ENCODE measurements at regions not wholly inside any gene's neighbourhood (a gene's known extent, or its start where the extent isn't known, plus 50 kb on each side); places are given as distances from the start of the nearest gene placed in this dataset.
A peak's percentile ranks its signal among the peaks of the same experiment; 100 is the strongest.

- H3K56ac ChIP-seq (replicated peaks; ENCODE audit: insufficient read length, low read depth, low read length): no peak overlapping the region
- H3K9me3 ChIP-seq (ENCODE audit: insufficient read depth in 2 of 2, low read depth in 1 of 2, low read length in 1 of 2): no peaks in the 10 kb centered on the region
- H3K18ac ChIP-seq (ENCODE audit: extremely low read depth, low read length): no peak overlapping the region
- H3K27me3 ChIP-seq (replicated peaks in 1 of 4; ENCODE audit: control insufficient read depth in 3 of 4, extremely low read depth in 1 of 4, insufficient read depth in 3 of 4, low read length in 3 of 4): no peaks in the 10 kb centered on the region
- H4K20me1 ChIP-seq (replicated peaks in 1 of 2; ENCODE audit: control insufficient read depth in 1 of 2, insufficient read depth in 2 of 2, low read length in 2 of 2): no peaks in the 10 kb centered on the region
- H3K4me3 ChIP-seq (ENCODE audit: extremely low read depth in 1 of 4, insufficient read depth in 2 of 4, low read depth in 3 of 4, low read length in 4 of 4): no peak overlapping the region
- H3K79me1 ChIP-seq (ENCODE audit: low read depth, low read length): no peaks in the 10 kb centered on the region
- H4K91ac ChIP-seq (replicated peaks; ENCODE audit: insufficient read length, low read length): no peak overlapping the region
- H3K79me2 ChIP-seq (ENCODE audit: control insufficient read depth in 1 of 2, insufficient read depth in 2 of 2, low read length in 2 of 2): no peaks in the 10 kb centered on the region
- H2BK5ac ChIP-seq (ENCODE audit: low read depth, low read length): no peak overlapping the region
- H2AFZ ChIP-seq (ENCODE audit: low read length): no peak overlapping the region; the same call in 1 of the 2 replicates
- H3K23me2 ChIP-seq (ENCODE audit: low read depth, low read length): no peaks in the 10 kb centered on the region
- H3K14ac ChIP-seq (ENCODE audit: insufficient read length): no peak overlapping the region
- H2BK15ac ChIP-seq (ENCODE audit: low read length): no peak overlapping the region
- no peak overlapping the region for H3K4ac ChIP-seq (replicated peaks; ENCODE audit: insufficient read length, low read depth, low read length)
- H2AK5ac ChIP-seq (ENCODE audit: low read depth, low read length): no peak overlapping the region
- WGBS, 2 experiments (ENCODE audit: extremely low coverage in 1 of 2, insufficient coverage in 1 of 2, insufficient read length in 1 of 2, insufficient replicate concordance in 2 of 2, low coverage in 1 of 2, low lambda C conversion rate in 2 of 2, missing lambda C conversion rate in 1 of 2): 97% methylated on average over 6 of the region's 6 CpGs; no CpG with 5 or more reads in 1 of the 2 experiments
- FAIRE-seq (no peak), DNase-seq (ENCODE audit: low read depth in 1 of 2, low spot score in 2 of 2) (no peak)
- H4K5ac ChIP-seq (ENCODE audit: insufficient read length, low read depth, low read length): no peak overlapping the region
- H4K8ac ChIP-seq (ENCODE audit: extremely low read depth, insufficient read depth, low read length): no peak overlapping the region
- H2BK12ac ChIP-seq (ENCODE audit: low read depth, low read length): no peak overlapping the region
- TF ChIP-seq CEBPB (IDR thresholded peaks at IDR 0.05; ENCODE audit: low read depth, low read length) (0 out of 2 replicates have a peak, but pooled peaks have one; percentile 12), CTBP2 (IDR thresholded peaks at IDR 0.05; ENCODE audit: borderline replicate concordance, insufficient read depth, insufficient read length, low read length) (no peak), ASH2L (IDR thresholded peaks at IDR 0.05; ENCODE audit: low read length) (no peak), NANOG (IDR thresholded peaks at IDR 0.05; ENCODE audit: insufficient read depth, low read depth, low read length, poor library complexity, severe bottlenecking) (no peak), PHF8 (conservative IDR thresholded peaks at IDR 0.05; ENCODE audit: low read depth, low read length) (no peak)
- TF ChIP-seq, protein P1, sequence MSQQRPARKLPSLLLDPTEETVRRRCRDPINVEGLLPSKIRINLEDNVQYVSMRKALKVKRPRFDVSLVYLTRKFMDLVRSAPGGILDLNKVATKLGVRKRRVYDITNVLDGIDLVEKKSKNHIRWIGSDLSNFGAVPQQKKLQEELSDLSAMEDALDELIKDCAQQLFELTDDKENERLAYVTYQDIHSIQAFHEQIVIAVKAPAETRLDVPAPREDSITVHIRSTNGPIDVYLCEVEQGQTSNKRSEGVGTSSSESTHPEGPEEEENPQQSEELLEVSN (IDR thresholded peaks at IDR 0.05): no peak
- ChIA-PET POLR2A (ENCODE audit: partially characterized antibody) (no interaction called here), CTCF (ENCODE audit: partially characterized antibody) (no interaction called here)
- H3K23ac ChIP-seq (ENCODE audit: insufficient read length): no peak overlapping the region
- no peak overlapping the region for H3K27ac ChIP-seq (ENCODE audit: low read depth, low read length)
- H3K4me1 ChIP-seq (replicated peaks in 1 of 4; ENCODE audit: control insufficient read depth in 3 of 4, insufficient read depth in 4 of 4, low read length in 3 of 4): no peaks in the 10 kb centered on the region
- no peaks in the 10 kb centered on the region for H3K36me3 ChIP-seq (ENCODE audit: control insufficient read depth in 2 of 4, insufficient read depth in 4 of 4, low read length in 3 of 4)
- no peak overlapping the region for H2BK120ac ChIP-seq (replicated peaks; ENCODE audit: low read depth, low read length)
- H2BK20ac ChIP-seq (ENCODE audit: low read length): no peak overlapping the region
- no peak overlapping the region for H3K9ac ChIP-seq (replicated peaks in 1 of 4; ENCODE audit: extremely low read depth in 1 of 4, low read depth in 3 of 4, low read length in 3 of 4)
- no peak overlapping the region for H3K4me2 ChIP-seq (ENCODE audit: insufficient read depth in 1 of 2, low read depth in 2 of 2, low read length in 2 of 2)
These were observed 1000.5 kb upstream of the CRIM1 start for GRCh38 chr2:35355056-35355455.

Data from H1 (cell line).